ENCODE measurements at regions not wholly inside any gene's neighbourhood (a gene's known extent, or its start where the extent isn't known, plus 50 kb on each side); places are given as distances from the start of the nearest gene placed in this dataset.

DNA sequence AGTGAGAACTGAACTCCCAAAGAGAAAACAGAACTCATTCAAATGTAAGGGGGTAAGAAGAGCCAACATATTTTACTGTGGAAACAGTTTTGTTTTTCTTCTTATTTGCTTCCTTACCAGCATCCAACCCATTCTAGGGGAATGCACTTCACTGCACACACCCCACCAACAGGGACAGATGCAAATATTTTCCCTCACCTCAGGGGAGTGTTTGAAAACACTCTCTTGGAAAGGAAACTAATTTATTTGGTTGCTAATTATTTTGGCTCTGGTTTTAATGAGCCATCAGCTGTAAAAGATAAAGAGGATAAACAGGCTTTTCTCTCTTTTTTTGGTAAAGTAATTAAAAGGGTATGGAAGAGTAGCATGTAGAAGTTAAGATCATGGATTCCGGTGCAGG lies 413.4 kb downstream of the MAN2A1 start:
- H2BK12ac ChIP-seq (ENCODE audit: insufficient read length, low read depth, low read length) = no peak overlapping the region
- no peaks in the 10 kb centered on the region for H3K79me2 ChIP-seq (ENCODE audit: insufficient read depth, low read length)
- no peak overlapping the region for H2AFZ ChIP-seq (ENCODE audit: low read length)
- H4K91ac ChIP-seq (ENCODE audit: insufficient read length, low read depth, low read length) = no peak overlapping the region
- H2BK120ac ChIP-seq (ENCODE audit: low read depth, low read length, poor library complexity, severe bottlenecking) = no peak overlapping the region
- no peaks in the 10 kb centered on the region for H4K20me1 ChIP-seq (ENCODE audit: control insufficient read depth, insufficient read depth, insufficient read length)
- H2BK20ac ChIP-seq (ENCODE audit: low read depth, low read length, poor library complexity, severe bottlenecking) = no peak overlapping the region
- H2AK5ac ChIP-seq (ENCODE audit: insufficient read length, low read length) = no peak overlapping the region
- H3K56ac ChIP-seq (ENCODE audit: insufficient read length, low read depth, low read length) = no peak overlapping the region
- Mint-ChIP-seq H3K4me3 (no peak overlapping the region), H3K27me3 (ENCODE audit: low read depth) (no peaks in the 10 kb centered on the region), H3K4me1 (peaks cover 4 to 9% of the 10 kb centered on the region in 2 experiments; a peak in 2 of 4 replicates), H3K36me3 (ENCODE audit: insufficient read depth in 1 of 3, low read depth in 3 of 3) (no peaks in the 10 kb centered on the region), H3K27ac (no peak overlapping the region), H3K9me3 (no peaks in the 10 kb centered on the region)
- DNase-seq = no peak
- no peak overlapping the region for H3K4me2 ChIP-seq (ENCODE audit: insufficient read depth, insufficient read length, low read length)
- H3K9ac ChIP-seq (ENCODE audit: extremely low read depth, insufficient read length, low read length) = no peak overlapping the region
- H2BK15ac ChIP-seq (ENCODE audit: low read depth, low read length) = no peak overlapping the region
- H3K79me1 ChIP-seq (ENCODE audit: insufficient read depth, low read depth, low read length, poor library complexity, severe bottlenecking) = no peaks in the 10 kb centered on the region
- H3K27me3 ChIP-seq (ENCODE audit: insufficient read depth, low read length) = no peaks in the 10 kb centered on the region
- no peak overlapping the region for H3T11ph ChIP-seq (ENCODE audit: low read length)
- no peaks in the 10 kb centered on the region for H3K4me1 ChIP-seq (ENCODE audit: insufficient read depth, low read length)
- H4K5ac ChIP-seq (ENCODE audit: insufficient read length, low read depth, low read length) = no peak overlapping the region
- no peaks in the 10 kb centered on the region for H3K23me2 ChIP-seq (ENCODE audit: insufficient read length, low read depth, low read length, poor library complexity, severe bottlenecking)
- H3K27ac ChIP-seq (ENCODE audit: insufficient read length, low read depth, low read length) = no peak overlapping the region
- H3K18ac ChIP-seq (ENCODE audit: insufficient read length, low read depth, low read length) = no peak overlapping the region
- WGBS (ENCODE audit: extremely low coverage, insufficient read length, low lambda C conversion rate) = no CpG with 5 or more reads among the region's 1 CpG
- no peak overlapping the region for H3K4ac ChIP-seq (ENCODE audit: low read depth, low read length)
- no peaks in the 10 kb centered on the region for H3K9me3 ChIP-seq (ENCODE audit: control insufficient read depth, low read depth, low read length)
- no peak overlapping the region for H3K23ac ChIP-seq (ENCODE audit: insufficient read length, low read depth, low read length)
- TF ChIP-seq, protein P1, sequence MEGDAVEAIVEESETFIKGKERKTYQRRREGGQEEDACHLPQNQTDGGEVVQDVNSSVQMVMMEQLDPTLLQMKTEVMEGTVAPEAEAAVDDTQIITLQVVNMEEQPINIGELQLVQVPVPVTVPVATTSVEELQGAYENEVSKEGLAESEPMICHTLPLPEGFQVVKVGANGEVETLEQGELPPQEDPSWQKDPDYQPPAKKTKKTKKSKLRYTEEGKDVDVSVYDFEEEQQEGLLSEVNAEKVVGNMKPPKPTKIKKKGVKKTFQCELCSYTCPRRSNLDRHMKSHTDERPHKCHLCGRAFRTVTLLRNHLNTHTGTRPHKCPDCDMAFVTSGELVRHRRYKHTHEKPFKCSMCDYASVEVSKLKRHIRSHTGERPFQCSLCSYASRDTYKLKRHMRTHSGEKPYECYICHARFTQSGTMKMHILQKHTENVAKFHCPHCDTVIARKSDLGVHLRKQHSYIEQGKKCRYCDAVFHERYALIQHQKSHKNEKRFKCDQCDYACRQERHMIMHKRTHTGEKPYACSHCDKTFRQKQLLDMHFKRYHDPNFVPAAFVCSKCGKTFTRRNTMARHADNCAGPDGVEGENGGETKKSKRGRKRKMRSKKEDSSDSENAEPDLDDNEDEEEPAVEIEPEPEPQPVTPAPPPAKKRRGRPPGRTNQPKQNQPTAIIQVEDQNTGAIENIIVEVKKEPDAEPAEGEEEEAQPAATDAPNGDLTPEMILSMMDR (conservative IDR thresholded peaks at IDR 0.05) = no peak
- H2BK5ac ChIP-seq (ENCODE audit: insufficient read length, low read length) = no peak overlapping the region
- H3K14ac ChIP-seq (ENCODE audit: insufficient read depth, low read length) = no peak overlapping the region
- H4K8ac ChIP-seq (replicated peaks; ENCODE audit: insufficient read length, low read depth, low read length) = no peak overlapping the region

Data from H9 (cell line).